D721Med (cell line): ENCODE measurements at regions not wholly inside any gene's neighbourhood (a gene's known extent, or its start where the extent isn't known, plus 50 kb on each side); places are given as distances from the start of the nearest gene placed in this dataset.

Source experiments
- DNase-seq: peaks from one replicate; pipeline ENCODE4 v3.0.0; 2011; ENCODE audit warnings: low spot score; ENCODE audit not compliant: insufficient read length
- FAIRE-seq: peaks from 2 replicates; lab custom pipeline; 2011; peaks lifted over from hg19 to GRCh38; lab: Jason Lieb, UNC
- CTCF ChIP-seq: IDR thresholded peaks from 2 replicates; pipeline ENCODE4 v1.5.1; 2012; ENCODE audit warnings: mild to moderate bottlenecking, control low read depth; ENCODE audit not compliant: insufficient read depth; ENCODE audit errors: missing control alignments

- TF ChIP-seq CTCF: no peak
- DNase-seq (no peak), FAIRE-seq (no peak)
Observed at GRCh38 chr11:97015327-97015726, 625.5 kb downstream of the JRKL start.

- DNase-seq: no peak
- TF ChIP-seq CTCF: no peak
- FAIRE-seq: no peak
Observed at GRCh38 chr11:97019305-97019704, 629.5 kb downstream of the JRKL start.

GRCh38 chr11:97019754-97020153, 629.9 kb downstream of the JRKL start:
- FAIRE-seq (no peak), DNase-seq (no peak)
- no peak for TF ChIP-seq CTCF

- TF ChIP-seq CTCF: no peak
- DNase-seq: no peak
- no peak for FAIRE-seq
Observed at GRCh38 chr11:97022955-97023354, 633.1 kb downstream of the JRKL start.

- DNase-seq (no peak), FAIRE-seq (no peak)
Observed at GRCh38 chr11:97028836-97029406, 639.1 kb downstream of the JRKL start.

GRCh38 chr11:97033178-97033577, 643.4 kb downstream of the JRKL start:
- no peak for TF ChIP-seq CTCF
- FAIRE-seq (no peak), DNase-seq (no peak)

More at GRCh38 chr11:97028836-97029406, 639.1 kb downstream of the JRKL start:
- TF ChIP-seq CTCF: no peak

- no peak for DNase-seq
- FAIRE-seq: no peak
- no peak for TF ChIP-seq CTCF
Observed at GRCh38 chr11:97048481-97048880, 658.7 kb downstream of the JRKL start.
